Breast epithelium (tissue), 4 donors: ENCODE measurements at regions not wholly inside any gene's neighbourhood (a gene's known extent, or its start where the extent isn't known, plus 50 kb on each side); places are given as distances from the start of the nearest gene placed in this dataset.

Experiments used
- DNase-seq, 2 donors: peaks; one replicate each; pipeline ENCODE4 v3.0.0-alpha.2; 2019; ENCODE audit warnings: low spot score in 2 of 2
- H3K27ac ChIP-seq, 2 donors: fragments of 200-600 bp; sonication (generic) in 1 of 2; one replicate each; pipeline ENCODE4 v1.5.1; 2016 to 2019; ENCODE audit warnings: mild to moderate bottlenecking in 1 of 2
- H3K27me3 ChIP-seq, 2 donors: fragments of 200-600 bp; sonication (generic) in 1 of 2; one replicate each; pipeline versions ENCODE4 v1.5.1 to v1.6.0; 2017 to 2019; ENCODE audit warnings: control low read depth in 1 of 2, mild to moderate bottlenecking in 1 of 2
- H3K36me3 ChIP-seq: fragments of 200-600 bp; one replicate; pipeline ENCODE4 v1.5.1; 2019
- H3K4me1 ChIP-seq, 2 donors: fragments of 200-600 bp; sonication (generic); one replicate each; pipeline ENCODE4 v1.5.1; 2016 to 2019; ENCODE audit warnings: control low read depth in 1 of 2
- H3K4me3 ChIP-seq, 3 donors: fragments of 200-600 bp; sonication (generic); 1 replicate in 2 of 3; 2 replicates in 1 of 3; pipeline ENCODE4 v1.5.1; 2016 to 2019; ENCODE audit warnings: mild to moderate bottlenecking in 3 of 3, moderate library complexity in 2 of 3
- H3K9me3 ChIP-seq, 2 donors: fragments of 200-600 bp; sonication (generic) in 1 of 2; one replicate each; pipeline ENCODE4 v1.5.1; 2016 to 2019; ENCODE audit warnings: control low read depth in 1 of 2
- POLR2A ChIP-seq: fragments of 450-650 bp; IDR thresholded peaks from one replicate; pipeline ENCODE4 v1.6.1; 2016; ENCODE audit warnings: antibody characterized with exemption, mild to moderate bottlenecking, moderate library complexity
- POLR2AphosphoS5 ChIP-seq, 3 donors: sonication (generic); formaldehyde crosslinking; IDR thresholded peaks; one replicate each; pipeline ENCODE4 v1.6.1; 2017; ENCODE audit warnings: antibody characterized with exemption in 3 of 3
- intact Hi-C: fragments of 100-400 bp; cut with DNase I; formaldehyde crosslinking; loops from one replicate; pipeline ENCODE4 v1.15.1; 2023; ENCODE audit warnings: low total_unique reads
- TF ChIP-seq, protein P1 (sequence below), 3 donors: fragments of 450-650 bp; IDR thresholded peaks; one replicate each; pipeline ENCODE4 v1.5.1; 2016 to 2017; ENCODE audit warnings: antibody characterized with exemption in 3 of 3, mild to moderate bottlenecking in 3 of 3, moderate library complexity in 3 of 3

DNA sequence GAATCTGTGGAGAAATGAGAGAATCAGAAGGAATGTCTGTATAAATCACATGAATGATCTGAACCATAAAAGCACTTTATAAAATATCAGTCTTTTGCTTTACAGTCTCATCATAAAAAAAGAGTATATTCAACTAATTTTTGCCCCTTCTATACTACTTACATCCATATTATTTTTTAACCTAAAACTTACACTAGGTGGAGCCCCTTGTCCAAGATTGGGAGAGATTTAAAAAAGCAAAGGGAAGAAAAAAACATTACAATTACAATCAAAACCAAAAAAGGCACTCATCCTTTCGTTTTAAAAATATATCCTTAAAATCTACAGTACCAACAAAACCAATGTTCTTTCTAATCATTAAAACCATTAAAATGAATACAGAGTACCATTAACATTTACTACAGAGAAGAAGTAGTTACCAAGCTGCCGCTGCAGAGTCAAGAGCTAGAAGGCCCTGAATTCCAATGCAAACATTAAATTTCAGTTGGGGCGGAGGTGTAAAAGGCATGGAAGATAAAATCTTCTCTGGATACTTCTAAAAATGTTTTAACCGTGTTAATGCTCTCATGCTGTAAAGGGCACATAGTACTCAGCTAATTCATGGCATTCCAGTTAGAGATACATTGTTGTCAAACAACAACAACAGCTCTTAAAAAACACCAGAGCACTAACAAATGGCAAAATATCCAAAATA is 56.7 kb upstream of the EPB41L3 start:
- no peaks in the 10 kb centered on the region for H3K36me3 ChIP-seq
- H3K27ac ChIP-seq, result no peak overlapping the region
- intact Hi-C loops, result no loop called here
- no peak for DNase-seq
- H3K4me3 ChIP-seq, result no peak overlapping the region
- H3K4me1 ChIP-seq, result no peaks in the 10 kb centered on the region
- H3K9me3 ChIP-seq, result no peaks in the 10 kb centered on the region
- no peak for TF ChIP-seq POLR2AphosphoS5 (IDR thresholded peaks at IDR 0.05)
- TF ChIP-seq, protein P1, sequence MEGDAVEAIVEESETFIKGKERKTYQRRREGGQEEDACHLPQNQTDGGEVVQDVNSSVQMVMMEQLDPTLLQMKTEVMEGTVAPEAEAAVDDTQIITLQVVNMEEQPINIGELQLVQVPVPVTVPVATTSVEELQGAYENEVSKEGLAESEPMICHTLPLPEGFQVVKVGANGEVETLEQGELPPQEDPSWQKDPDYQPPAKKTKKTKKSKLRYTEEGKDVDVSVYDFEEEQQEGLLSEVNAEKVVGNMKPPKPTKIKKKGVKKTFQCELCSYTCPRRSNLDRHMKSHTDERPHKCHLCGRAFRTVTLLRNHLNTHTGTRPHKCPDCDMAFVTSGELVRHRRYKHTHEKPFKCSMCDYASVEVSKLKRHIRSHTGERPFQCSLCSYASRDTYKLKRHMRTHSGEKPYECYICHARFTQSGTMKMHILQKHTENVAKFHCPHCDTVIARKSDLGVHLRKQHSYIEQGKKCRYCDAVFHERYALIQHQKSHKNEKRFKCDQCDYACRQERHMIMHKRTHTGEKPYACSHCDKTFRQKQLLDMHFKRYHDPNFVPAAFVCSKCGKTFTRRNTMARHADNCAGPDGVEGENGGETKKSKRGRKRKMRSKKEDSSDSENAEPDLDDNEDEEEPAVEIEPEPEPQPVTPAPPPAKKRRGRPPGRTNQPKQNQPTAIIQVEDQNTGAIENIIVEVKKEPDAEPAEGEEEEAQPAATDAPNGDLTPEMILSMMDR (IDR thresholded peaks at IDR 0.05), result no peak
- no peak for TF ChIP-seq POLR2A
- no peaks in the 10 kb centered on the region for H3K27me3 ChIP-seq

DNA sequence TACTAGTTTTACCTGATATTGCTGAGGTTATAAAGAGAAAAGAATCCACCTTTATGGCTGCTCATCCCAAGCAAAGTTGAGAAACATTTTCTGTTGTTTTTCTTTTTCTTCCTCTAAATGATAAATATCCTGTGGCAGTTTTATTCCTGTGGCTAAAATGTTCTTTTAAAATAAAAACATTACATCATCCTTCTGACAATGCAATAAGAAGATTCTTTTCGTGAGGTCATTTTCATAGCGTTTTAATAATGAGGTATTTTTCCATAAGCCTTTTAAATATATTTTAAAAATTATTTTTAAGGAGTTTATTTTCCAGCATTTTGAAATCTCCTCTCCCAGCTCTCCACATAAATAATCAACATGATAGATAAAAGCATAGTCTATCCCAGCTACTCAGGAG is 52.8 kb upstream of the EPB41L3 start:
- Histone ChIP-seq H3K36me3 (no peaks in the 10 kb centered on the region), H3K27ac (no peak overlapping the region), H3K27me3 (no peaks in the 10 kb centered on the region), H3K9me3 (peaks cover 0 to 12% of the 10 kb centered on the region in 2 donors), H3K4me1 (no peaks in the 10 kb centered on the region), H3K4me3 (no peak overlapping the region)
- DNase-seq, result no peak
- TF ChIP-seq POLR2A (no peak), POLR2AphosphoS5 (IDR thresholded peaks at IDR 0.05) (no peak)
- TF ChIP-seq, protein P1 (IDR thresholded peaks at IDR 0.05), result no peak
- intact Hi-C loops, result no loop called here
